Keratinocyte (primary cell): ENCODE measurements at regions not wholly inside any gene's neighbourhood (a gene's known extent, or its start where the extent isn't known, plus 50 kb on each side); places are given as distances from the start of the nearest gene placed in this dataset.

Experiments
- CTCF ChIP-seq, 3 experiments: IDR thresholded peaks in 1 of 3; conservative IDR thresholded peaks in 1 of 3; optimal IDR thresholded peaks in 1 of 3; 2 replicates in 2 of 3; 3 replicates in 1 of 3; pipeline versions ENCODE3 to v1.5.1; 2011; ENCODE audit warnings: low read length in 3 of 3, mild to moderate bottlenecking in 3 of 3, moderate library complexity in 2 of 3, control low read depth in 1 of 3, inconsistent platforms in 1 of 3; ENCODE audit not compliant: insufficient read depth in 2 of 3; ENCODE audit errors: extremely low read depth in 1 of 3
- EZH2 ChIP-seq: IDR thresholded peaks from one replicate; pipeline ENCODE4 v1.6.1; 2012; ENCODE audit warnings: inconsistent platforms, mild to moderate bottlenecking, low read length, moderate library complexity

DNA sequence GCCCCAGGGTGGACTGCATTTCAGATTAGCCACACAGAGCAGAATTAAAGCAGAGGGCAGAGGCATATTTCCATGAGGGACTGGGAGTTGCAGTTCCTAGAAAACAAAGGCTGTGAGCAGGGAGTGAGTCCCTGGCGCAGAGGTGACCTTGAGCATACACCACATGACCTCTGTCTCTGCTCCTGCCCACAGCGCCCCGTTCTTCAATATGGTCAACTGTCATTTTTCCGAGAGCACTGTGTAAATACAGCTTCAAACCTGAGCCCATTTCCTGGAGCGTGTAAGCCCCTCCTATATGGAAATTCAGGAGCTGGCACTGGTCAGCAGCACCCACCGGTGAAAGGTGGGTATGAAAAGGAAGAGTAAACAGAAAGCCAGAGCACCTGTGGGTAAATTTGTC is 192.2 kb upstream of the PELI2 start:
- no peak for TF ChIP-seq CTCF (optimal IDR thresholded peaks at IDR 0.05 in 1 of 3, IDR thresholded peaks at IDR 0.05 in 1 of 3, conservative IDR thresholded peaks at IDR 0.05 in 1 of 3; ENCODE audit: extremely low read depth in 1 of 3, insufficient read depth in 2 of 3, low read length in 3 of 3)
- no peak for TF ChIP-seq EZH2
